A549 (cell line): ENCODE measurements at regions not wholly inside any gene's neighbourhood (a gene's known extent, or its start where the extent isn't known, plus 50 kb on each side); places are given as distances from the start of the nearest gene placed in this dataset.

Experiments
- ATAC-seq, 2 experiments: fragments of 200-7000 bp in 1 of 2; fragments of >200 bp in 1 of 2; cut with Nextera tagmentation in 1 of 2; cut with Tn5 transposase in 1 of 2; 3 replicates each; pipeline versions ENCODE4 v1.8.0 to v1.9.1; 2018 to 2020; ENCODE audit warnings: mild to moderate bottlenecking in 1 of 2, moderate library complexity in 1 of 2
- CTCF ChIA-PET: fragments of 300-600 bp; sonication (Branson Sonifier 250); formaldehyde crosslinking; extraction: SDS; loops from one replicate; lab custom pipeline; 2021; ENCODE audit warnings: antibody characterized with exemption, inconsistent platforms; lab: Yijun Ruan, JAX
- POLR2A ChIA-PET: fragments of 350-600 bp; formaldehyde crosslinking; extraction: SDS; loops from one replicate; lab custom pipeline; 2021; ENCODE audit warnings: antibody characterized with exemption, inconsistent platforms; lab: Yijun Ruan, JAX
- DNase-seq, 2 experiments: peaks; one replicate each; pipeline versions ENCODE4 v3.0.0 to v3.0.0-alpha.2; 2011 to 2016; ENCODE audit warnings: low read depth in 1 of 2, low spot score in 1 of 2
- FAIRE-seq: peaks from 2 replicates; lab custom pipeline; 2011; peaks lifted over from hg19 to GRCh38; lab: Jason Lieb, UNC
- H3K27ac ChIP-seq, 2 experiments: fragments of >200 bp; sonication (Bioruptor Twin); formaldehyde crosslinking; 3 replicates each; pipeline ENCODE4 v1.5.1; 2016 to 2017
- H3K4me1 ChIP-seq: fragments of >200 bp; sonication (Bioruptor Twin); formaldehyde crosslinking; 3 replicates; pipeline ENCODE4 v1.6.1; 2016
- H3K4me2 ChIP-seq: fragments of >200 bp; sonication (Bioruptor Twin); formaldehyde crosslinking; 3 replicates; pipeline ENCODE4 v1.6.1; 2016
- H3K4me3 ChIP-seq: fragments of >200 bp; sonication (Bioruptor Twin); formaldehyde crosslinking; 3 replicates; pipeline ENCODE4 v1.5.1; 2016
- H3K9me3 ChIP-seq: fragments of >200 bp; sonication (Bioruptor Twin); formaldehyde crosslinking; 3 replicates; pipeline ENCODE4 v1.6.1; 2016
- BHLHE40 ChIP-seq: IDR thresholded peaks from 2 replicates; pipeline ENCODE4 v1.6.1; 2012; ENCODE audit warnings: low read depth, low read length, inconsistent platforms
- CHD4 ChIP-seq: fragments of 200-600 bp; sonication (generic); IDR thresholded peaks from 2 replicates; pipeline ENCODE4 v1.6.1; 2016; ENCODE audit warnings: antibody characterized with exemption, mild to moderate bottlenecking, borderline replicate concordance
- CTCF ChIP-seq: fragments of >200 bp; sonication (Bioruptor Twin); formaldehyde crosslinking; IDR thresholded peaks from 3 replicates; pipeline ENCODE4 v1.5.1; 2016
- EHF ChIP-seq: fragments of 250-450 bp; sonication (Bioruptor Pico); IDR thresholded peaks from 2 replicates; pipeline ENCODE4 v1.5.0; 2020; ENCODE audit warnings: mild to moderate bottlenecking
- FOSB ChIP-seq: fragments of 250-450 bp; sonication (Bioruptor Pico); IDR thresholded peaks from 2 replicates; pipeline ENCODE4 v1.5.0; 2020; ENCODE audit warnings: mild to moderate bottlenecking, moderate library complexity
- FOSL2 ChIP-seq, 2 experiments: fragments of 450-650 bp in 1 of 2; fragments of >200 bp in 1 of 2; sonication (Bioruptor Twin) in 1 of 2; formaldehyde crosslinking; IDR thresholded peaks; 2 replicates each; pipeline versions ENCODE4 v1.5.0 to v1.6.1; 2016 to 2020; ENCODE audit warnings: mild to moderate bottlenecking in 1 of 2, moderate library complexity in 1 of 2
- HOXB5 ChIP-seq: fragments of 250-450 bp; sonication (Bioruptor Pico); IDR thresholded peaks from 2 replicates; pipeline ENCODE4 v1.5.0; 2020; ENCODE audit warnings: mild to moderate bottlenecking, moderate library complexity
- JUNB ChIP-seq: fragments of >200 bp; sonication (Bioruptor Twin); formaldehyde crosslinking; IDR thresholded peaks from 2 replicates; pipeline ENCODE4 v1.6.1; 2016
- MAX ChIP-seq: IDR thresholded peaks from 2 replicates; pipeline ENCODE4 v1.6.1; 2012
- MYC ChIP-seq: IDR thresholded peaks from 2 replicates; pipeline ENCODE4 v1.6.1; 2012; ENCODE audit warnings: mild to moderate bottlenecking, inconsistent platforms, low read length, improper control_type of control experiment, borderline replicate concordance
- NFE2L2 ChIP-seq: fragments of 150-350 bp; conservative IDR thresholded peaks from 2 replicates; pipeline ENCODE4 v1.6.1; 2014; ENCODE audit warnings: low read length
- NPAS2 ChIP-seq: fragments of 250-450 bp; sonication (Bioruptor Pico); IDR thresholded peaks from 2 replicates; pipeline ENCODE4 v1.8.0; 2022; ENCODE audit warnings: mild to moderate bottlenecking, moderate library complexity, borderline replicate concordance
- RARB ChIP-seq: fragments of 250-450 bp; sonication (Bioruptor Pico); IDR thresholded peaks from 2 replicates; pipeline ENCODE4 v1.8.0; 2021; ENCODE audit warnings: mild to moderate bottlenecking, moderate library complexity
- RCOR1 ChIP-seq: fragments of 150-350 bp; IDR thresholded peaks from 2 replicates; pipeline ENCODE4 v1.6.1; 2014; ENCODE audit warnings: antibody characterized with exemption, low read length, low read depth
- REST ChIP-seq: fragments of 200-600 bp; sonication (generic); IDR thresholded peaks from 2 replicates; pipeline ENCODE4 v1.6.1; 2016; ENCODE audit warnings: antibody characterized with exemption, mild to moderate bottlenecking, moderate library complexity
- RNF2 ChIP-seq: fragments of 200-600 bp; sonication (generic); IDR thresholded peaks from 2 replicates; pipeline ENCODE4 v1.6.1; 2016; ENCODE audit warnings: low read depth, mild to moderate bottlenecking, antibody characterized with exemption, moderate library complexity, borderline replicate concordance
- ZSCAN20 ChIP-seq: fragments of 250-450 bp; sonication (Bioruptor Pico); IDR thresholded peaks from 2 replicates; pipeline ENCODE4 v1.8.0; 2022; ENCODE audit warnings: mild to moderate bottlenecking, moderate library complexity
- WGBS: methylation state at CpG from one replicate; pipeline ENCODE4 v1.1.6; 2017; ENCODE audit errors: missing lambda C conversion rate; 5-methylcytosine and 5-hydroxymethylcytosine counted together
- TF ChIP-seq, protein P1 (sequence below): fragments of 150-350 bp; IDR thresholded peaks from 2 replicates; pipeline ENCODE4 v1.6.1; 2014; ENCODE audit warnings: low read depth, mild to moderate bottlenecking, low read length
- TF ChIP-seq, protein P2 (sequence below): IDR thresholded peaks from 2 replicates; pipeline ENCODE4 v1.6.1; 2012

DNA sequence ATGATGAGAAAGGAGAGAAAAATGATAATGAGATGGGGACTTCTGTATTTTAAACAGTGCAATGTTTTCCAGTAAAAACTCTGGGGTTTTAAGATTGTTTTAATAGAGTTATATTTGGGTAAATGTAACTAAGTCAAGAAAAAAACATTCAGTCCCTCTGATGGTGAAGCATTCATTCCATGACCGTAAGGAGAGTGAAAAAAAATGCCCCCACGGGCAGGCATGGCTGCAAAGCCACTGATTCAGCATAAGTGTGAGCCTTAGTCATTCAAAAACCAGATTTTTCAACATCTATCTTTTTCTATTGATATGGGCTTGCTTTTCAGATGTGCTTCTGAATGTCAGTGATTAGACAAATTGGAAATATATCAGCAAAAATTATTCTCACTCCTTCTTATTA is 957.8 kb downstream of the SLC4A3 start:
- 35% methylated on average over 2 of the region's 2 CpGs for WGBS
- no peak for FAIRE-seq

DNA sequence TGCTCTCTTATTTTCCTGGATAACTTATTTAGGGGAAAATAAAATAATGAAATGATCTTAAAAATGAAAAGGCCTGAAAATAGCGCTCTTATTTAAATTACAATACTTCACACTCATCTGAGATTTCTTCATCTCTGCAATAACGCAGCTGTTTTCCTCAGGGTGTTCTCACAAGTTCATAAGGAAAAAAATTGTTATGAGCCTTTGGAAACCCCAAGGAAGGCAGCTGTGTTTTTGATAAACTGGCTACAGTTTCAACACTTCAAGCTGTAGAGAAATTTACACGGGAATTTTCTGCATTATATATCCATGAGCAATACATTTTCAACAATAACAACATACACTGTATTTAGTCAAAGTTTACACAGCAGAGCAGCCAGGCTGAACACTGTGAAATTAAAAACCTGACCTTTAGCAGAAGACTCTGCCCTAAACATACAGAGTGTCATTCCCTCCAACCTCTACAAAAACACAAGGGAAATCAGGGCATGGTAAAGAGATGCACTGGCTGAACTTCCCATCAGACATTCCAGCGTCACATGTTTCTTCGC is 959.6 kb downstream of the SLC4A3 start:
- WGBS, result 60% methylated on average over 5 of the region's 5 CpGs
- TF ChIP-seq EHF (CRISPR knock-in tag), result no peak
- TF ChIP-seq FOSL2 (IDR thresholded peaks at IDR 0.05), result no peak
- no peak for TF ChIP-seq FOSL2 (CRISPR knock-in tag; IDR thresholded peaks at IDR 0.05)
- no peak for TF ChIP-seq MAX
- TF ChIP-seq NFE2L2, result no peak
- no peak for TF ChIP-seq FOSB (CRISPR knock-in tag)
- no peak for TF ChIP-seq MYC
- TF ChIP-seq HOXB5, result no peak
- no peak for TF ChIP-seq CHD4
- no peak for TF ChIP-seq JUNB
- TF ChIP-seq, protein P1, sequence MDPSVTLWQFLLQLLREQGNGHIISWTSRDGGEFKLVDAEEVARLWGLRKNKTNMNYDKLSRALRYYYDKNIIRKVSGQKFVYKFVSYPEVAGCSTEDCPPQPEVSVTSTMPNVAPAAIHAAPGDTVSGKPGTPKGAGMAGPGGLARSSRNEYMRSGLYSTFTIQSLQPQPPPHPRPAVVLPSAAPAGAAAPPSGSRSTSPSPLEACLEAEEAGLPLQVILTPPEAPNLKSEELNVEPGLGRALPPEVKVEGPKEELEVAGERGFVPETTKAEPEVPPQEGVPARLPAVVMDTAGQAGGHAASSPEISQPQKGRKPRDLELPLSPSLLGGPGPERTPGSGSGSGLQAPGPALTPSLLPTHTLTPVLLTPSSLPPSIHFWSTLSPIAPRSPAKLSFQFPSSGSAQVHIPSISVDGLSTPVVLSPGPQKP, result no peak
- TF ChIP-seq BHLHE40, result no peak
- no peak for TF ChIP-seq CTCF
- H3K4me3 ChIP-seq, result no peak overlapping the region
- H3K27ac ChIP-seq, result no peak overlapping the region
- no peak overlapping the region for H3K4me2 ChIP-seq
- no peaks in the 10 kb centered on the region for H3K9me3 ChIP-seq
- 0 out of 3 replicates have a peak, but pooled peaks cover 5% of the 10 kb centered on the region for H3K4me1 ChIP-seq
- ChIA-PET POLR2A (no interaction called here), CTCF (no interaction called here)
- ATAC-seq (no peak), FAIRE-seq (no peak), DNase-seq (no peak)

More for the DNA sequence above, 957.8 kb downstream of the SLC4A3 start:
- ChIA-PET POLR2A (no interaction called here), CTCF (no interaction called here)
- no peak for DNase-seq
- TF ChIP-seq RCOR1 (no peak), REST (no peak), RNF2 (no peak), ZSCAN20 (CRISPR knock-in tag) (no peak), RARB (CRISPR knock-in tag) (no peak), NPAS2 (CRISPR knock-in tag) (no peak)
- TF ChIP-seq, protein P2, sequence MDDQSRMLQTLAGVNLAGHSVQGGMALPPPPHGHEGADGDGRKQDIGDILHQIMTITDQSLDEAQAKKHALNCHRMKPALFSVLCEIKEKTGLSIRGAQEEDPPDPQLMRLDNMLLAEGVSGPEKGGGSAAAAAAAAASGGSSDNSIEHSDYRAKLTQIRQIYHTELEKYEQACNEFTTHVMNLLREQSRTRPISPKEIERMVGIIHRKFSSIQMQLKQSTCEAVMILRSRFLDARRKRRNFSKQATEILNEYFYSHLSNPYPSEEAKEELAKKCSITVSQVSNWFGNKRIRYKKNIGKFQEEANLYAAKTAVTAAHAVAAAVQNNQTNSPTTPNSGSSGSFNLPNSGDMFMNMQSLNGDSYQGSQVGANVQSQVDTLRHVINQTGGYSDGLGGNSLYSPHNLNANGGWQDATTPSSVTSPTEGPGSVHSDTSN, result no peak
- TF ChIP-seq, all 56 proteins: peak for 0
- Histone ChIP-seq H3K4me3 (no peak overlapping the region), H3K4me2 (no peak overlapping the region), H3K9me3 (no peaks in the 10 kb centered on the region), H3K4me1 (0 out of 3 replicates have a peak, but pooled peaks cover 5% of the 10 kb centered on the region), H3K27ac (no peak overlapping the region)
- no peak for ATAC-seq
